Pancreas (tissue), 10 donors: ENCODE measurements at regions not wholly inside any gene's neighbourhood (a gene's known extent, or its start where the extent isn't known, plus 50 kb on each side); places are given as distances from the start of the nearest gene placed in this dataset.

Source experiments
- ATAC-seq, 4 donors: fragments of 200-7000 bp; cut with Tn5 transposase; one replicate each; pipeline versions ENCODE4 v1.8.0 to v1.9.1; 2020; ENCODE audit warnings: mild to moderate bottlenecking in 4 of 4, moderate library complexity in 4 of 4
- DNase-seq, 6 donors: peaks; one replicate each; pipeline ENCODE4 v3.0.0-alpha.2; 2020
- FAIRE-seq: peaks from 2 replicates; lab custom pipeline; 2012; peaks lifted over from hg19 to GRCh38; lab: Jason Lieb, UNC
- H3K27ac ChIP-seq, 4 donors: fragments of 200-600 bp; sonication (generic); 1 replicate in 3 of 4; 2 replicates in 1 of 4; pipeline versions ENCODE4 v1.5.0 to v1.8.0; 2020
- H3K27me3 ChIP-seq, 4 donors: fragments of 200-600 bp; one replicate each; pipeline ENCODE4 v1.8.0; 2021
- H3K36me3 ChIP-seq, 3 donors: fragments of 200-600 bp; sonication (generic) in 1 of 3; one replicate each; pipeline versions ENCODE4 v1.5.0 to v1.8.0; 2020 to 2021
- H3K4me1 ChIP-seq, 3 donors: fragments of 200-600 bp; one replicate each; pipeline ENCODE4 v1.8.0; 2021
- H3K4me3 ChIP-seq, 4 donors: fragments of 200-600 bp; sonication (generic) in 2 of 4; one replicate each; pipeline versions ENCODE4 v1.5.0 to v1.8.0; 2020 to 2021
- H3K9me3 ChIP-seq, 4 donors: fragments of 200-600 bp; one replicate each; pipeline ENCODE4 v1.8.0; 2021
- WGBS, 2 donors: extraction: QIAGEN DNeasy Blood & Tissue Kit; methylation state at CpG; one replicate each; pipeline ENCODE4 v1.1.7; 2013; 5-methylcytosine and 5-hydroxymethylcytosine counted together
- intact Hi-C, 3 donors: fragments of 100-400 bp; cut with DNase I; formaldehyde crosslinking; loops; one replicate each; pipeline versions ENCODE4 v1.11.1 to v1.14.2; 2022
- TF ChIP-seq, protein P1 (sequence below), 4 donors: fragments of 200-600 bp; sonication (generic) in 3 of 4; IDR thresholded peaks; one replicate each; pipeline versions ENCODE4 v1.5.0 to v1.8.0; 2021; ENCODE audit warnings: antibody characterized with exemption in 4 of 4
- donor health status: healthy with polysubstance abuse.
- donor health status: DM: no; HTN: no; CAD: no; lungs with moderate emphysema.
- donor health status: DM: no; HTN: no; CAD: no.
- donor health status: control.
- donor health status: control.
- donor health status: Bipolar disorder and iron deficiency.
- donor health status: DM: yes; HTN: yes; CAD: no.
- donor health status: DM: no; HTN: no; CAD: no.
- donor health status: DM: no; HTN: no; CAD: no.
- donor health status: DM: yes; HTN: yes; CAD: no.

DNA sequence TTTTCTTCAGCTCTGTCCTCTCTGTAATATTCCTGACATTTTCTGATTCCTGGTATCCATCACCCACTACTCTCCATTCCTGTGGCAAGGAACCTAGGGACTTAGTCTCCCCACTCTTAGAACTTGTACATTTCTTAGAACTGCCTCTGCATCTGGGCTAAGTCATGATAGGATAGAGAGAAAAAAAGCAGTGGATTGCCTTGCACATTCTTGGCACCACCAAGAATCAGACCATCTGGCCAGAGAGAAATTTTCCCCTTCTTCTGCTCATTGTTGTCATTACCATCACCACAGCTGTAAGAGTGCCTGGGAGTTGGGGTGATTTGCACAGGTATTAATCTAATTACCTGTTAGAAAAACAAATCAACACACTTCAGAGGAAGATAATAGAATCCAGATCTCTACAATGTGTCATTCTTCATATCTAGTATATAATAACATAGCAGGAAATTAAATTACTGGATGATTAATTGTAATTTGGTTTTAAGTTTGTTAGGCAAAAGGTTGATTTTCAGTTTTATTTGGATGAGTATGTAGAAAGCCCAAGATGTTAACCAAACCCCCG lies 264.8 kb upstream of the ZPLD1 start:
- TF ChIP-seq, protein P1, sequence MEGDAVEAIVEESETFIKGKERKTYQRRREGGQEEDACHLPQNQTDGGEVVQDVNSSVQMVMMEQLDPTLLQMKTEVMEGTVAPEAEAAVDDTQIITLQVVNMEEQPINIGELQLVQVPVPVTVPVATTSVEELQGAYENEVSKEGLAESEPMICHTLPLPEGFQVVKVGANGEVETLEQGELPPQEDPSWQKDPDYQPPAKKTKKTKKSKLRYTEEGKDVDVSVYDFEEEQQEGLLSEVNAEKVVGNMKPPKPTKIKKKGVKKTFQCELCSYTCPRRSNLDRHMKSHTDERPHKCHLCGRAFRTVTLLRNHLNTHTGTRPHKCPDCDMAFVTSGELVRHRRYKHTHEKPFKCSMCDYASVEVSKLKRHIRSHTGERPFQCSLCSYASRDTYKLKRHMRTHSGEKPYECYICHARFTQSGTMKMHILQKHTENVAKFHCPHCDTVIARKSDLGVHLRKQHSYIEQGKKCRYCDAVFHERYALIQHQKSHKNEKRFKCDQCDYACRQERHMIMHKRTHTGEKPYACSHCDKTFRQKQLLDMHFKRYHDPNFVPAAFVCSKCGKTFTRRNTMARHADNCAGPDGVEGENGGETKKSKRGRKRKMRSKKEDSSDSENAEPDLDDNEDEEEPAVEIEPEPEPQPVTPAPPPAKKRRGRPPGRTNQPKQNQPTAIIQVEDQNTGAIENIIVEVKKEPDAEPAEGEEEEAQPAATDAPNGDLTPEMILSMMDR (IDR thresholded peaks at IDR 0.05): no peak
- FAIRE-seq: no peak
- no peak overlapping the region for H3K27ac ChIP-seq
- no peaks in the 10 kb centered on the region for H3K9me3 ChIP-seq
- DNase-seq: no peak
- ATAC-seq: no peak
- H3K36me3 ChIP-seq: no peaks in the 10 kb centered on the region
- intact Hi-C loops: no loop called here
- no peak overlapping the region for H3K4me3 ChIP-seq
- H3K27me3 ChIP-seq: no peaks in the 10 kb centered on the region
- 95 to 100% methylated on average over 1 of the region's 1 CpG for WGBS, 2 donors
- H3K4me1 ChIP-seq: peaks cover 0 to 6% (median 0%) of the 10 kb centered on the region in 3 donors

DNA sequence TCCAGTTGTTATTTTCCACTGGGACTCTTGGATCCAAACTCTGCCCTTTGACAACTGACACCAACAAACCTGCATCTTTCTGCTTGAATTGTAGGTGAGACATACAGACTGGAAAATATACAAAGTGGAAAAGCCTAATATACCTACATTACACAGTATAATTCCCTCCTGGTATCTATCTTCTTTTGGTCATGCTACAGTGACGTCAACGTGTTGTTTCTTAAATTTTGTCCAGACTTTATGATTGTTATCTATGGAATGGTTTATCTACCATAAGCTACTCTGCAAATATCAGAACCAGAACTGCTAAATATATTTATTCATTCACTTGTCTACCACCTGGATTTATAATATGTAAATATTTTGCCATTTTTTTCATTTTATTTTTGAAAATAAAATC lies 264.3 kb upstream of the ZPLD1 start:
- intact Hi-C loops: no loop called here
- FAIRE-seq: no peak
- no peaks in the 10 kb centered on the region for H3K9me3 ChIP-seq
- H3K27ac ChIP-seq: no peak overlapping the region
- DNase-seq: no peak
- no peaks in the 10 kb centered on the region for H3K27me3 ChIP-seq
- WGBS, 2 donors: 78 to 80% methylated on average over 2 of the region's 2 CpGs
- ATAC-seq: no peak
- peaks cover 0 to 9% (median 0%) of the 10 kb centered on the region in 3 donors for H3K4me1 ChIP-seq
- TF ChIP-seq, protein P1 (IDR thresholded peaks at IDR 0.05): no peak
- no peaks in the 10 kb centered on the region for H3K36me3 ChIP-seq
- H3K4me3 ChIP-seq: no peak overlapping the region

DNA sequence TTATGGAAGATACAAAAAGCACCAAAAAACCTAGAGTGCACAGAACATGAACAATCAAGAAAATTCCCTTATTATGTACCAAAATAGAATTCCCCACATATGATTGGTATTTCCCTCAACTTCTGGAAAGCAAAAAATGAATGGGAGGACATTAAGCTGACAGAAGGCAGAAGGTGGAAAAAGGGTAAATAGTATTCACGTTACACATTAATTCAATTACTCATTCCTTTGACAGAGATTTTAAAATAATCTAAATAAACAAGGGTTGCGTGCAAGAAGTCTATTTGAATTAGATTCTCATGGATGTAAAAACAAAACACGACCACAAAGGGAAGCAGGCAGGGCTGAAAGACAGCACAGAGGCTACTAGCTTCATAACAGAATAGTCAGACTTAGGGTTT lies 260.5 kb upstream of the ZPLD1 start:
- H3K9me3 ChIP-seq: no peaks in the 10 kb centered on the region
- ATAC-seq (peak in 2 of 4 donors; percentile 38 to 47), FAIRE-seq (no peak), DNase-seq (no peak)
- no peak overlapping the region for H3K4me3 ChIP-seq
- H3K36me3 ChIP-seq: no peaks in the 10 kb centered on the region
- TF ChIP-seq, protein P1 (IDR thresholded peaks at IDR 0.05): no peak
- no peaks in the 10 kb centered on the region for H3K27me3 ChIP-seq
- intact Hi-C loops: no loop called here
- peaks cover under 1 to 19% (median 7%) of the 10 kb centered on the region in 3 donors for H3K4me1 ChIP-seq
- no peak overlapping the region for H3K27ac ChIP-seq
- 17 to 21% methylated on average over 3 of the region's 3 CpGs for WGBS, 2 donors

DNA sequence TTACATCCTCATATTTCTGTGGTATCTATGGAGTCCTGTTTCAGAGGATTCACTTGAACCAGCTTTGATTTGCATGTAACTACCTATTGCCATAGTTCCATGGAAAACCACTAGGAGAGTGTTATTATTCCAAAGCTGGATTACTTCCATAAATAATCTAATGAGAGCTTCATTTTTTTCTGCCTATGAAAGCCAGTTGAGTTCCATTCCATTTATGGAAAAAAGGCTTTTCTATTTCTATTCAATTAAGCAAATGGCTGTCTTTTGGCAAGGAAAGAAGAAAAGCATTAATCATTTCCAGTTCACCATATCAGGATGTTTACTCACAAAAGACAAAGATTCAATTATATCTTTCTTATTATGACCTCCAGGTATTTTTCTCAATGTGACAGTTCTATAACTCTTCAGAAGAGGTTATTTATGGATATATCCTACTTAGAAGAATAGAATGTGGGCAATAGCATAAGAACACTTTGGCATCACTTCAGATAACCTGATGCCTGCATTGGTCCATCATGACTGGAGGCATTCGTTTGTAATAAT lies 259.9 kb upstream of the ZPLD1 start:
- Histone ChIP-seq H3K27me3 (no peaks in the 10 kb centered on the region), H3K27ac (peak overlapping the region in 1 of 4 donors; percentile 31), H3K36me3 (no peaks in the 10 kb centered on the region), H3K4me1 (peaks cover 6 to 25% (median 13%) of the 10 kb centered on the region in 3 donors), H3K4me3 (no peak overlapping the region), H3K9me3 (no peaks in the 10 kb centered on the region)
- ATAC-seq (peak in 2 of 4 donors; percentile 11 to 13), FAIRE-seq (no peak), DNase-seq (no peak)
- intact Hi-C loops: no loop called here
- TF ChIP-seq, protein P1 (IDR thresholded peaks at IDR 0.05): no peak
- 37 to 45% methylated on average over 1 of the region's 1 CpG for WGBS, 2 donors

DNA sequence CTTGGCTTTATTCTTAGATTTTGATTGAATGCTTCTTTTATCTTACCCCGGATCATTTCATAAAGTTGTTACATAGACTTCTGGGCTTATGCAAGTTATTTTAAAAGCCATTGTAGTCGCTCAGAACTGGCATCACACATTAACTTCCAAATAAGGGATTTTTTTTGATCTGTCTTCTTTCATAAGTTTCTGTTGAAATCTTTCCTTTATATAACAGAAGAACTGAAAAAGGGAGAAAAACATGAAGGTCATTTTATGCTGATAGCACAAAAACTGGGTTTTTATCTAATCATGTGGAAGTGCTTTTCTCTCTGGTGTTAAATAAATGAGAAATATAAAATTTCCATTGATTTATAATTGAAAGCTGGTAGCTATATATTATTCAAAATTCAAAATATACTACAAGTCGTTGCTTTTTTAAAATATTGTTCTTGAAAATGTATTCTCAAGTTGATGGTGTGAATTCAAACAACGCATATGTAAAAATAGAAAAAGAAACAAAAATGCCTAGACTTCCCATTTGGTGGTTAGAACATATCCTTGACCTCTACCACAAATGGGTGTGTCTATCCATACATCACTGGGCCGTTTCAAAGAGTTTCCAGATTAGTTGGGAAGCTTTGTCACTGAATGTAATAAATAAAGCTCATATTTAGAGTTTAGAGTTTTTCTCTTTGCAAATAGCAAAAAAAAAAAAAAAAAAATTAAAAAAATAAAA lies 258.3 kb upstream of the ZPLD1 start:
- H3K4me3 ChIP-seq: no peak overlapping the region
- H3K36me3 ChIP-seq: no peaks in the 10 kb centered on the region
- no peaks in the 10 kb centered on the region for H3K27me3 ChIP-seq
- FAIRE-seq (no peak), ATAC-seq (no peak), DNase-seq (no peak)
- WGBS, 2 donors: 63 to 77% methylated on average over 5 of the region's 5 CpGs
- no peak overlapping the region for H3K27ac ChIP-seq
- peaks cover 12 to 39% (median 29%) of the 10 kb centered on the region in 3 donors for H3K4me1 ChIP-seq
- intact Hi-C loops: no loop called here
- TF ChIP-seq, protein P1 (IDR thresholded peaks at IDR 0.05): no peak
- no peaks in the 10 kb centered on the region for H3K9me3 ChIP-seq
